DOHH2 (cell line): ENCODE measurements at regions not wholly inside any gene's neighbourhood (a gene's known extent, or its start where the extent isn't known, plus 50 kb on each side); places are given as distances from the start of the nearest gene placed in this dataset.

Experiments used
- CTCF ChIP-seq: fragments of 200-600 bp; sonication (generic); IDR thresholded peaks from one replicate; pipeline ENCODE4 v1.5.1; 2014; ENCODE audit warnings: antibody characterized with exemption, mild to moderate bottlenecking, low read depth, low read length; ENCODE audit not compliant: poor library complexity, severe bottlenecking
- EZH2phosphoT487 ChIP-seq: fragments of 200-600 bp; sonication (generic); IDR thresholded peaks from 2 replicates; pipeline ENCODE4 v1.6.1; 2017; ENCODE audit warnings: borderline replicate concordance, mild to moderate bottlenecking, antibody characterized with exemption, low read length, moderate library complexity, mixed read lengths

DNA sequence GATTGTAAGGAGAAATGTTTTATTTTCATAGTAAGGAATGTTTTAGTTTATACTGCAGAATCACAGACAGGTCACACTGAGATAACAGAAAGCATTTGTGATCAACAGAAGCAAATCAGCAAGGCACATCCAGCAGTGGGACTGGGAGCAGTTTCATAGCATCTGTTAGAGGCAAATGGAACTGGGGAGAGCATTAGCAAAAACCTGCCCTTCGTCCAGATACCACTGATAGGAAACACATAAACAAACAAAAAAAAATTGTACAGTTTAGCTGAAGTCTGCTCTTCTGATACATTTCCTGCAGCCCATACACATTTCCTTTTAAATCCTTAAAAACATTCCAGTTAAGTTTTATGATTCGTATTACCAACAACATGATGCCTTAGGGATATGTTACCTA is 374.3 kb downstream of the PCDH7 start:
- TF ChIP-seq CTCF (no peak), EZH2phosphoT487 (no peak)
